Panc1 (cell line): ENCODE measurements at regions not wholly inside any gene's neighbourhood (a gene's known extent, or its start where the extent isn't known, plus 50 kb on each side); places are given as distances from the start of the nearest gene placed in this dataset.

Source experiments
- ATAC-seq: fragments of 200-7000 bp; cut with Tn5 transposase; 2 replicates; pipeline ENCODE4 v1.9.1; 2020; ENCODE audit warnings: mild to moderate bottlenecking, moderate library complexity
- BruUV-seq: library from RNA; stranded (reverse); fragments of 400-500 nt; replicated peaks from 2 replicates; lab custom pipeline; 2021; lab: Mats Ljungman, UMichigan
- CTCF ChIA-PET: fragments of 300-600 bp; sonication (Branson Sonifier 250); formaldehyde crosslinking; loops from one replicate; lab custom pipeline; 2022; ENCODE audit warnings: antibody characterized with exemption; lab: Charles Lee
- POLR2A ChIA-PET: fragments of 300-600 bp; sonication (Branson Sonifier 250); formaldehyde crosslinking; loops from one replicate; lab custom pipeline; 2022; ENCODE audit warnings: antibody characterized with exemption; lab: Charles Lee
- DNase-seq: peaks from one replicate; pipeline ENCODE4 v3.0.0-alpha.2; 2010; ENCODE audit warnings: low read depth, low spot score
- H3K27ac ChIP-seq: 2 replicates; pipeline ENCODE4 v1.5.1; 2011; ENCODE audit warnings: mild to moderate bottlenecking, low read length, inconsistent platforms
- H3K27me3 ChIP-seq: fragments of 200-500 bp; sonication (Bioruptor generic); 2 replicates; pipeline ENCODE4 v1.6.0; 2014; ENCODE audit warnings: low read length, inconsistent platforms; ENCODE audit not compliant: control insufficient read depth, insufficient read depth
- H3K36me3 ChIP-seq: fragments of 200-500 bp; sonication (Bioruptor generic); 2 replicates; pipeline ENCODE4 v1.5.1; 2014; ENCODE audit warnings: inconsistent platforms, mild to moderate bottlenecking, low read length, moderate library complexity; ENCODE audit not compliant: control insufficient read depth, insufficient read depth
- H3K4me1 ChIP-seq: 2 replicates; pipeline ENCODE4 v1.5.1; 2011; ENCODE audit warnings: inconsistent platforms, mild to moderate bottlenecking, low read length, moderate library complexity; ENCODE audit not compliant: control insufficient read depth, insufficient read depth
- H3K4me3 ChIP-seq, 2 experiments: 2 replicates each; pipeline ENCODE4 v1.5.1; 2011 to 2012; ENCODE audit warnings: low read depth in 2 of 2, low read length in 2 of 2, mild to moderate bottlenecking in 2 of 2, inconsistent platforms in 1 of 2, moderate library complexity in 1 of 2
- H3K9me3 ChIP-seq: fragments of 200-500 bp; sonication (Bioruptor generic); 2 replicates; pipeline ENCODE4 v1.5.1; 2014; ENCODE audit warnings: low read depth, mild to moderate bottlenecking, inconsistent platforms, low read length, moderate library complexity; ENCODE audit not compliant: control insufficient read depth, insufficient read depth
- CTCF ChIP-seq: fragments of 450-650 bp; IDR thresholded peaks from 2 replicates; pipeline ENCODE4 v1.5.1; 2017; ENCODE audit warnings: mild to moderate bottlenecking
- POLR2AphosphoS5 ChIP-seq: IDR thresholded peaks from 2 replicates; pipeline ENCODE4 v1.6.1; 2012; ENCODE audit warnings: mild to moderate bottlenecking, low read depth, low read length, moderate library complexity
- REST ChIP-seq, 2 experiments: IDR thresholded peaks; 2 replicates each; pipeline ENCODE4 v1.6.1; 2011 to 2012; ENCODE audit warnings: low read depth in 2 of 2, control low read depth in 1 of 2, low read length in 1 of 2, mild to moderate bottlenecking in 1 of 2, moderate library complexity in 1 of 2; ENCODE audit not compliant: insufficient read depth in 1 of 2
- SIN3A ChIP-seq: IDR thresholded peaks from 2 replicates; pipeline ENCODE4 v1.6.1; 2012; ENCODE audit warnings: low read depth, mild to moderate bottlenecking, low read length, moderate library complexity, borderline replicate concordance; ENCODE audit not compliant: insufficient read depth
- TCF7L2 ChIP-seq: IDR thresholded peaks from 2 replicates; pipeline ENCODE4 v1.6.1; 2011; ENCODE audit warnings: mild to moderate bottlenecking, low read depth, low read length, inconsistent platforms
- in situ Hi-C: cut with HindIII; loops from 2 replicates; pipeline ENCODE4 v1.10.0; 2016; ENCODE audit warnings: low sequenced_read_pairs, low pct_unique_long_range_greater_than_20kb
- intact Hi-C: fragments of 100-400 bp; cut with micrococcal nuclease; formaldehyde crosslinking; loops from one replicate; pipeline ENCODE4 v1.10.0; 2022; ENCODE audit not compliant: unreplicated experiment

- Histone ChIP-seq H3K9me3 (no peaks in the 10 kb centered on the region), H3K4me1 (no peaks in the 10 kb centered on the region), H3K4me3 (no peak overlapping the region), H3K27ac (no peak overlapping the region), H3K27me3 (no peaks in the 10 kb centered on the region), H3K36me3 (no peaks in the 10 kb centered on the region)
- ATAC-seq (no peak), DNase-seq (no peak)
- no peak for TF ChIP-seq TCF7L2
- no peak for TF ChIP-seq SIN3A
- TF ChIP-seq POLR2AphosphoS5: no peak
- TF ChIP-seq REST (IDR thresholded peaks at IDR 0.05; ENCODE audit: insufficient read depth in 1 of 2, low read depth in 2 of 2, low read length in 1 of 2): no peak
- no peak for TF ChIP-seq CTCF
- intact Hi-C loops: no loop called here
- in situ Hi-C loops: no loop called here
- ChIA-PET CTCF (no interaction called here), POLR2A (no interaction called here)
- BruUV-seq: no TSS peak
Observed at GRCh38 chr3:67305922-67306321, 307.8 kb downstream of the KBTBD8 start.

- TF ChIP-seq CTCF: no peak
- no peak for TF ChIP-seq REST (IDR thresholded peaks at IDR 0.05; ENCODE audit: insufficient read depth in 1 of 2, low read depth in 2 of 2, low read length in 1 of 2)
- no peak for TF ChIP-seq SIN3A
- no peak for TF ChIP-seq TCF7L2
- TF ChIP-seq POLR2AphosphoS5: no peak
- in situ Hi-C loops (no loop called here), intact Hi-C loops (no loop called here)
- Histone ChIP-seq H3K36me3 (no peaks in the 10 kb centered on the region), H3K4me3 (no peak overlapping the region), H3K27ac (no peak overlapping the region), H3K4me1 (no peaks in the 10 kb centered on the region), H3K27me3 (no peaks in the 10 kb centered on the region), H3K9me3 (no peaks in the 10 kb centered on the region)
- ATAC-seq: no peak
- POLR2A ChIA-PET: no interaction called here
- BruUV-seq: no TSS peak
- no peak for DNase-seq
- CTCF ChIA-PET: no interaction called here
Observed at GRCh38 chr3:67311440-67311839, 313.3 kb downstream of the KBTBD8 start.
